OCI-LY1 (cell line): ENCODE measurements at regions not wholly inside any gene's neighbourhood (a gene's known extent, or its start where the extent isn't known, plus 50 kb on each side); places are given as distances from the start of the nearest gene placed in this dataset.

Experiments used
- CTCF ChIP-seq: fragments of 200-600 bp; sonication (generic), shearing (Covaris generic); IDR thresholded peaks from 2 replicates; pipeline ENCODE4 v1.5.1; 2017; ENCODE audit warnings: mild to moderate bottlenecking, antibody characterized with exemption, low read length, moderate library complexity, mixed read lengths
- EZH2 ChIP-seq: fragments of 200-600 bp; sonication (generic), shearing (Covaris generic); IDR thresholded peaks from 2 replicates; pipeline ENCODE4 v1.8.0; 2017; ENCODE audit warnings: borderline replicate concordance, mixed run types, mild to moderate bottlenecking, antibody characterized with exemption, low read length, moderate library complexity, mixed read lengths

- no peak for TF ChIP-seq CTCF
- TF ChIP-seq EZH2: no peak
Measured at GRCh38 chr2:168355121-168355520, 101.0 kb upstream of the CERS6 start.
